HG03565 (cell line): ENCODE measurements at regions not wholly inside any gene's neighbourhood (a gene's known extent, or its start where the extent isn't known, plus 50 kb on each side); places are given as distances from the start of the nearest gene placed in this dataset.

Experiments used
- ATAC-seq: cut with Tn5 transposase; IDR thresholded peaks from one replicate; pipeline ENCODE4 v1.9.1; 2021; ENCODE audit warnings: mild to moderate bottlenecking, moderate library complexity; ENCODE audit not compliant: unreplicated experiment

DNA sequence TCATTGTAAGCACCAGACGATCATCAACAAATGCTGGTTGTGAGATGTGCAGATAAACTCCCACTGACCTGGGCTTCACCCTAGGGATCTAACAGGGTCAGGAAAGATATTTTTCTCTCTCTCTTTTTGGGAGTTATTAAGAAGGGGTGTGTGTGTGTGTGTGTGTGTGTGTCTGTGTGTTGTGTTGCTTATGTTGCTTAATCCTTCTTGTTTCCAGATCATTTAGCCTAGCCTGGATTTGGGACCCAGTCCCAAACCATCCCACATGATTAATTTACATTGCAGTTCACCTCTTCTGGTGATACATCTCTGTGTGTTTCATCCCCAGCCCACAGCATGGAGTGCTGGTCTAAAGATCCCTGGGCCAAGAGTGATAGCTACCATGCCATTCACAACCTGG, 122.8 kb upstream of the IPO9 start:
- ATAC-seq, result no peak

DNA sequence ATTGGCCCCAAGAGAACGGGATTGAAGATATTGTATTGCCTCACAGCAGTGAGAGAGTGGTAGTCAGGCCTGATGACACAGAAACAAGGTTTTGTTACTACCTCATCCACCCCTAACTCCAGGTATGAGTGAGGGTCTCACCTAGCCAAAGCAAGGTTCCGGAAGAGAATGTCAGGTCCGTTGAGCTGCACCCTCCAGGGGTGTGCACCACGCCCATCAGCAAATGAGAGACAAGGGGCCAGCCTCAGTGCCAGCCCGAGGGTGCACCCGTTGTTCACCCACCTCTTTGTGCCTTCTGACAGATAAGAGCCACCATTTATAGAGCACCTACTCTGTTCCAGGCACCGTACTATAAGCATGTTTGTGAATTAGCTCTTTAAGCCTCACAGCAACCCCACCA, 121.9 kb upstream of the IPO9 start:
- no peak for ATAC-seq

GRCh38 chr1:201707656-201708055, 121.3 kb upstream of the IPO9 start:
- ATAC-seq, result no peak

GRCh38 chr1:201708085-201708512, 120.9 kb upstream of the IPO9 start:
- no peak for ATAC-seq

GRCh38 chr1:201708691-201709090, 120.3 kb upstream of the IPO9 start:
- no peak for ATAC-seq

- peak; percentile 71 for ATAC-seq
Measured at GRCh38 chr1:201709564-201710295, 119.2 kb upstream of the IPO9 start.

- no peak for ATAC-seq
Measured at GRCh38 chr1:201710632-201711597, 118.0 kb upstream of the IPO9 start.

GRCh38 chr1:201711811-201712210, 117.1 kb upstream of the IPO9 start:
- no peak for ATAC-seq

GRCh38 chr1:201712387-201713085, 116.4 kb upstream of the IPO9 start:
- ATAC-seq, result no peak

DNA sequence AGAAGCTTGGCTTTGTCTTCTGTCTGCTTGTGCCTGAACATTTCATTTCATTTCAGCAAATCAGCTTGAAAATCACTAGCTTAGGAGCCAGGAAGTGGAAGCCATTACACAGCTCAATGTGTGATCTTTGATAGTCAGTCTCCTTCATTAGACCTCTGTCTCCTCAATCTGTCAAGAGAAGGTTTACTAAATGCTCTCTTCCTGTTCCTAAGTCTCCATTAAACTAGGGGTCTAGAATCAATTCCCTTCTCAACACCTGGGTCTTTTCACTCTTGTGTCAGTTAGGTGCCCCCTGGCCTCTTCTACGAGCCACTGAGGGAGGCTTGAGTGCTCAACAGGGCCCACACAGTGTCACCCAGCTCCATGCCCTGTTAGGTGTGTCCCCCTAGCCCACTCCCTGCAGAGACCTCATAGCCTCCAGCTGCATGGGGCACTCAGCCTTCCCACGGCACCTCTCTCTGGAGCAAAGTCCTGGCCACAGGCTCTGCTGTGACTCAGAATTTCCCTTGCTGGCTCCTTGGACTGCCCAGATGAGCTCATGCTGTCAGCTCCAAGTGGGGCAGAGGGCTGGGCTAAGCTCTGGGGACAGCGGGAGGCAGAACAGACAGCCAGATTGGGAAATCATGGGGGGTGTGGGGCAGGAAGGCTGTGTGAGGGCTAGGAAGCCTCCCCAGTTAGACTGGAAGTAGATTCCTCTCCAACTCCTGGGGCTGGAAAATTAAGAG, 115.7 kb upstream of the IPO9 start:
- no peak for ATAC-seq

DNA sequence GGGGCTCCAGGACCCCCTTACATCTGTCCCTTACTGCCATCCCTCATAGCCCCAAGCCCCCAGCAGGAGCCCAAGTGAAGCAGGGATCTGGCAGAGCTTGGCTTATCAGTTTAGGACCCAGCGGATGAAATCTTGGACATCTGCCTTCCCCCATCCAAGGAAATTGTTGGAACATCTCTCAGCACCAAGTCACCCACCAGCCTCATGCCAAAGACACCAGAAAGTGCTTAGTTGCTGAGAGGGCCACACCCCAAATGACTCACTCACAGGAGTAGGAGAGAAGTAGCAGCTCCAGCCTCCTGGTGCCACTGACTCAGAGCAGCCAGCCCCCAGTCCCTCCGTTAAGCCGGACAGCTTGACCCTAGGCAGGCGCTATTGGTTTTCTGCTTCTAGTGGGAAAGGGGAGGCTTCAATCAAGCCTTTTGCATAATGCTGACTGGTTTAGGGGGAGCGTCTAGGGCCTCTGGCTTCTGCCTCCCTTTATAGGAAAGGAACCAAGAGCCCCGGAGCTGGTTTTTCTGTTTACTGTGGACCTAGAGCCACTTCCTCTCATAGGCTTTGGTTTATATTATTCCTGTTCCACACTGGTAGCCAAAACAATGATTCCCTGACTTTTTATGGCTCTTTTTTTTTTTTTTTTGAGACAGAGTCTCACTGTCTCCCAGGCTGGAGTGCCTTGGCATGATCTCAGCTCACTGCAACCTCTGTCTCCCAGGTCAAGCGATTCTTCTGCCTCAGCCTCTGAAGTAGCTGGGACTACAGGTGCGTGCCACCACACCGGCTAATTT, 114.2 kb upstream of the IPO9 start:
- no peak for ATAC-seq

DNA sequence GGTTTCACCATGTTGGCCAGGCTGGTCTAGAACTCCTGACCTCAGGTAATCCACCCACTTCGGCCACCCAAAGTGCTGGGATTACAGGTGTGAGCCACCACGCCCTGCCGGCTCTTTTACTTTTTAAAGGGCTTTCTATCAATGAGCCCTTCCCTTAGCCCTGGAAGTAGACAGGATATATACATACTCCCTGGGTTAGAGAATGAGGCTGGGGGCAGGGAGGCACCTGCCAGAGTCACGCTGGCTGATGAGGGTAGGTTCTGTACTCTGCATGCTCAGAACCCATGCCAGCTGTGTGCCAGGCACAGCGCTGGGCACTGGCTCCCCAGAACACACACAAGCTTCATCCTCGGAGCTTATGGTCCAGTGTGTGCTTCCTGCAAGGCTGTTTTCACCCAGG, 113.6 kb upstream of the IPO9 start:
- ATAC-seq, result no peak

- no peak for ATAC-seq
Measured at GRCh38 chr1:201715801-201716741, 112.9 kb upstream of the IPO9 start.

GRCh38 chr1:201716742-201717135, 112.2 kb upstream of the IPO9 start:
- no peak for ATAC-seq

- no peak for ATAC-seq
Measured at GRCh38 chr1:201717286-201717685, 111.7 kb upstream of the IPO9 start.

DNA sequence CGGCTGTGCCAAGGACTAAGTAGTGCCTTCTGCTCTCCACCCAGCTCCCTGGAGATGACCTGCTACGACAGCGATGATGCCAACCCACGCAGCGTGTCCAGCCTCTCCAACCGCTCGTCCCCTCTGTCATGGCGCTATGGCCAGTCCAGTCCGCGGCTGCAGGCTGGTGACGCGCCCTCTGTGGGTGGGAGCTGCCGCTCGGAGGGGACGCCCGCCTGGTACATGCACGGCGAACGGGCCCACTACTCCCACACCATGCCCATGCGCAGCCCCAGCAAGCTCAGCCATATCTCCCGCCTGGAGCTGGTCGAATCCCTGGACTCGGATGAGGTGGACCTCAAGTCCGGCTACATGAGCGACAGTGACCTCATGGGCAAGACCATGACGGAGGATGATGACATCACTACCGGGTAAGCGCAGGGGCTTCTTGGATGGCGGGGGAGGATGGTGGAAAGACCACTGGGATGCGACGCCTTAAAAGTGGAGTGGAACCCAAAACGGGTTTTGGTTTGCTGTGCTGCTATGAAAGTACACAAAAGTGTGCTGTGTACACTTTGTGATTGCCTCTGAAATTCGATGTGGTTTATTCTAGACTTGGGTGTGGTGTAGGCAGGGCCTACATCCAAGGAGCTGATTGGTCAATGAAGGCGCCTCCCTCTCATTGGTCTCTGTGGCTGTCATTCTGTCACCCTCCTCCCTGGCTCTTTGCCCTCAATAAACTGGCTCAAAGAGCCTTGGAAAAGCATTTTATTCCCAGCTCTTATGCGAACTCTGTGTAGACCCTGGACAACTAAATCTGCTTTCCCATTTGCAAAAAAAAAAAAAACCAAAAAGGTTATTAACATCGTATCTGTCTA, 110.4 kb upstream of the IPO9 start:
- no peak for ATAC-seq

- ATAC-seq, result no peak
Measured at GRCh38 chr1:201719812-201720521, 109.0 kb upstream of the IPO9 start.
